Type B pancreatic cell (in vitro differentiated cells): ENCODE measurements at regions not wholly inside any gene's neighbourhood (a gene's known extent, or its start where the extent isn't known, plus 50 kb on each side); places are given as distances from the start of the nearest gene placed in this dataset.

ENCODE experiments used
- DNase-seq: peaks from one replicate; pipeline ENCODE4 v3.0.0; 2021; ENCODE audit warnings: mixed read lengths; ENCODE audit not compliant: unreplicated experiment; ENCODE audit errors: extremely low spot score
- H3K27ac Mint-ChIP-seq: 2 replicates; pipeline ENCODE4 v1.8.0; 2021; ENCODE audit warnings: mild to moderate bottlenecking, mixed read lengths
- H3K27me3 Mint-ChIP-seq: 2 replicates; pipeline ENCODE4 v1.8.0; 2021; ENCODE audit warnings: mixed read lengths
- H3K36me3 Mint-ChIP-seq: 2 replicates; pipeline ENCODE4 v1.8.0; 2021; ENCODE audit warnings: mixed read lengths
- H3K4me1 Mint-ChIP-seq: one replicate; pipeline ENCODE4 v1.8.0; 2021; ENCODE audit warnings: mixed read lengths; ENCODE audit not compliant: unreplicated experiment
- H3K4me3 Mint-ChIP-seq: 2 replicates; pipeline ENCODE4 v1.8.0; 2021; ENCODE audit warnings: mild to moderate bottlenecking, mixed read lengths
- H3K9me3 Mint-ChIP-seq: 2 replicates; pipeline ENCODE4 v1.8.0; 2021; ENCODE audit warnings: mixed read lengths
- TF ChIP-seq, protein P1 (sequence below): fragments of 200-600 bp; sonication (generic); conservative IDR thresholded peaks from 2 replicates; pipeline ENCODE4 v1.5.0; 2021; ENCODE audit warnings: antibody characterized with exemption, mild to moderate bottlenecking

DNA sequence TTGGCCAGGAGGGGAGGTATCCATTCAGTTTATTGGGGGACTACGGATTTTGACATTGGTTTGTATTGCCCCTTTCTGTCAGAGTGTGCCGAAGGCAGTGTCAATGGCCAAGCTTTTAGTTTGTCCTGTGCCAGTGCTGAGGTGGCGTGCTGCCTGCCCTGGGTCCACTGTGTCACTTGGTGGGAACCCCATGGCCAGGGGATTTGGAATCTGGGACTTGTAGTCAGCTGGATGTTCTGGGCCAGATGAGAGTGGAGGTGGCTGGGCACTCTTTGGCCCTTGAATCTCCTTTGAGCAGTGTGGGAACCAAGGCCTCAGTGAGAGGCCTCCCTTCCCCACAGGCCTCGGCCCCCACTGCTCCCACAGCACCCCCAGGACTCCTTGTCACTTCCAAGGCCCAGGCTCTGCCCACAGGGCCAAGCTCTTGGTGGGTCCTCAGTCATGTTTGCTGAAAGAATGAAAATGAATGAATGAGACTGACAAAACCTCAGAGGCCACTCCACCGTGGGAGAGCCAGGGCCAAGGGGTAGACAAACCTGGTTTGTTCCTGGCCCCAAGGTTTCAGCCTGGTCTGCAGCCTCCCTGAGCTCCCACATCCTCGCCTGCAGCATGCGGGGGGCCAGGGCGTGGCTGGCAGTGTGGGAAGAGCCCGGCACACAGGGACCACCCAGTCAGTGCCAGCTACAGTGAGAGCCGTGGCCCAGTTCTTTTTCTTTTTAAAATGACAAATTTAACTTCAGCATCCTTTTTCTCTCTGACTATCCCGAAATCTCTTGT lies 412.2 kb downstream of the MATN1 start:
- peaks cover 26% of the 10 kb centered on the region for H3K27me3 Mint-ChIP-seq
- no peaks in the 10 kb centered on the region for H3K9me3 Mint-ChIP-seq
- TF ChIP-seq, protein P1, sequence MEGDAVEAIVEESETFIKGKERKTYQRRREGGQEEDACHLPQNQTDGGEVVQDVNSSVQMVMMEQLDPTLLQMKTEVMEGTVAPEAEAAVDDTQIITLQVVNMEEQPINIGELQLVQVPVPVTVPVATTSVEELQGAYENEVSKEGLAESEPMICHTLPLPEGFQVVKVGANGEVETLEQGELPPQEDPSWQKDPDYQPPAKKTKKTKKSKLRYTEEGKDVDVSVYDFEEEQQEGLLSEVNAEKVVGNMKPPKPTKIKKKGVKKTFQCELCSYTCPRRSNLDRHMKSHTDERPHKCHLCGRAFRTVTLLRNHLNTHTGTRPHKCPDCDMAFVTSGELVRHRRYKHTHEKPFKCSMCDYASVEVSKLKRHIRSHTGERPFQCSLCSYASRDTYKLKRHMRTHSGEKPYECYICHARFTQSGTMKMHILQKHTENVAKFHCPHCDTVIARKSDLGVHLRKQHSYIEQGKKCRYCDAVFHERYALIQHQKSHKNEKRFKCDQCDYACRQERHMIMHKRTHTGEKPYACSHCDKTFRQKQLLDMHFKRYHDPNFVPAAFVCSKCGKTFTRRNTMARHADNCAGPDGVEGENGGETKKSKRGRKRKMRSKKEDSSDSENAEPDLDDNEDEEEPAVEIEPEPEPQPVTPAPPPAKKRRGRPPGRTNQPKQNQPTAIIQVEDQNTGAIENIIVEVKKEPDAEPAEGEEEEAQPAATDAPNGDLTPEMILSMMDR = no peak
- H3K27ac Mint-ChIP-seq = no peak overlapping the region
- no peaks in the 10 kb centered on the region for H3K36me3 Mint-ChIP-seq
- H3K4me1 Mint-ChIP-seq = peaks cover 15% of the 10 kb centered on the region
- DNase-seq = peak; percentile 62
- no peak overlapping the region for H3K4me3 Mint-ChIP-seq

GRCh38 chr1:30307182-30307581 lies 416.2 kb downstream of the MATN1 start:
- TF ChIP-seq, protein P1 = no peak
- no peaks in the 10 kb centered on the region for H3K36me3 Mint-ChIP-seq
- peaks cover 5% of the 10 kb centered on the region for H3K4me1 Mint-ChIP-seq
- no peak overlapping the region for H3K27ac Mint-ChIP-seq
- H3K27me3 Mint-ChIP-seq = peaks cover 18% of the 10 kb centered on the region
- no peak overlapping the region for H3K4me3 Mint-ChIP-seq
- DNase-seq = peak; percentile 24
- H3K9me3 Mint-ChIP-seq = no peaks in the 10 kb centered on the region

GRCh38 chr1:30305519-30305918 lies 417.9 kb downstream of the MATN1 start:
- Mint-ChIP-seq H3K27ac (no peak overlapping the region), H3K4me3 (no peak overlapping the region), H3K36me3 (no peaks in the 10 kb centered on the region), H3K27me3 (peaks cover 20% of the 10 kb centered on the region), H3K4me1 (no peaks in the 10 kb centered on the region), H3K9me3 (no peaks in the 10 kb centered on the region)
- peak; percentile 39 for DNase-seq
- TF ChIP-seq, protein P1 = no peak

DNA sequence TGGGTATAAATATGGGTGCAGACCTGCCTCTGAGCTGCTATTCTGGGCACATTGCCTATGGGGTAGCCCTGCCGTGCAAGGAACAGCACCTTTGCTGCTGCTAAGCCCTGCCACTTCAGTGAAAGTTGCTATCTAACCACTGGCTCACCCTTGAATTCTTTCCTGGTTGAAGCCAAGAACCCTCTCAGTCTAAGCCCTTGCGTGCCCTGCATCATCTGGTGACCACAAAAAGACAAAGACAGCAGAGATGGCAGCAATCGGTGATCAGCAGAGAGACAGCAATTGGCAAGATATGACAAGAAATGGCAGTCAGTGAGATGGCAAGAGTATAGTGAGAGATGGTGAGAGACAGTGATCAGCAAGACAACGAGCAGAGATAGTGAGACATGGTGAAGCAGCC lies 418.3 kb downstream of the MATN1 start:
- Mint-ChIP-seq H3K36me3 (no peaks in the 10 kb centered on the region), H3K4me1 (no peaks in the 10 kb centered on the region), H3K9me3 (no peaks in the 10 kb centered on the region), H3K4me3 (no peak overlapping the region), H3K27ac (no peak overlapping the region), H3K27me3 (peaks cover 23% of the 10 kb centered on the region)
- TF ChIP-seq, protein P1 = no peak
- DNase-seq = peak; percentile 16

GRCh38 chr1:30304080-30304479 lies 419.3 kb downstream of the MATN1 start:
- no peaks in the 10 kb centered on the region for H3K9me3 Mint-ChIP-seq
- no peak for DNase-seq
- H3K4me3 Mint-ChIP-seq = no peak overlapping the region
- no peak overlapping the region for H3K27ac Mint-ChIP-seq
- no peaks in the 10 kb centered on the region for H3K36me3 Mint-ChIP-seq
- H3K4me1 Mint-ChIP-seq = no peaks in the 10 kb centered on the region
- TF ChIP-seq, protein P1 = no peak
- H3K27me3 Mint-ChIP-seq = peaks cover 23% of the 10 kb centered on the region
